Heart left ventricle (tissue), 16 donors: ENCODE measurements at regions not wholly inside any gene's neighbourhood (a gene's known extent, or its start where the extent isn't known, plus 50 kb on each side); places are given as distances from the start of the nearest gene placed in this dataset.

ENCODE experiments used
- ATAC-seq, 4 donors: fragments of 200-7000 bp; cut with Tn5 transposase; one replicate each; pipeline ENCODE4 v1.9.1; 2020 to 2022; ENCODE audit warnings: moderate library complexity in 4 of 4, mild to moderate bottlenecking in 3 of 4, moderate number of reproducible peaks in 1 of 4
- DNase-seq, 5 donors: peaks; one replicate each; pipeline ENCODE4 v3.0.0-alpha.2; 2020
- H3K27ac ChIP-seq, 12 donors: fragments of 200-600 bp; sonication (generic) in 4 of 12; one replicate each; pipeline versions ENCODE4 v1.5.0 to v1.8.0; 2016 to 2022; ENCODE audit warnings: mild to moderate bottlenecking in 2 of 12
- H3K27me3 ChIP-seq, 9 donors: fragments of 200-600 bp; sonication (generic) in 2 of 9; one replicate each; pipeline versions ENCODE4 v1.5.1 to v1.8.0; 2016 to 2022; ENCODE audit warnings: mild to moderate bottlenecking in 3 of 9
- H3K36me3 ChIP-seq, 9 donors: fragments of 200-600 bp; sonication (generic) in 2 of 9; one replicate each; pipeline versions ENCODE4 v1.5.0 to v1.8.0; 2018 to 2022; ENCODE audit warnings: mild to moderate bottlenecking in 2 of 9
- H3K4me1 ChIP-seq, 12 donors: fragments of 200-600 bp; sonication (generic) in 4 of 12; one replicate each; pipeline versions ENCODE4 v1.5.0 to v1.8.0; 2016 to 2022; ENCODE audit warnings: mild to moderate bottlenecking in 3 of 12
- H3K4me3 ChIP-seq, 12 donors: fragments of 200-600 bp; sonication (generic) in 4 of 12; one replicate each; pipeline versions ENCODE4 v1.5.0 to v1.8.0; 2017 to 2022; ENCODE audit warnings: mild to moderate bottlenecking in 9 of 12, moderate library complexity in 4 of 12
- H3K9me3 ChIP-seq, 12 donors: fragments of 200-600 bp; sonication (generic) in 4 of 12; one replicate each; pipeline versions ENCODE4 v1.5.0 to v1.8.0; 2016 to 2022; ENCODE audit warnings: mild to moderate bottlenecking in 1 of 12
- CTCF ChIP-seq, 12 donors: fragments of 200-600 bp; sonication (generic) in 4 of 12; IDR thresholded peaks; one replicate each; pipeline versions ENCODE4 v1.5.0 to v1.8.0; 2018 to 2022; ENCODE audit warnings: antibody characterized with exemption in 12 of 12, mild to moderate bottlenecking in 5 of 12
- POLR2A ChIP-seq, 2 donors: fragments of 450-650 bp; IDR thresholded peaks; one replicate each; pipeline ENCODE4 v1.6.1; 2017; ENCODE audit warnings: antibody characterized with exemption in 2 of 2, mild to moderate bottlenecking in 2 of 2, moderate library complexity in 2 of 2
- WGBS, 4 donors: extraction: QIAGEN DNeasy Blood & Tissue Kit in 2 of 4; methylation state at CpG; one replicate each; pipeline versions ENCODE4 v1.1.5 to v1.1.7; 2013 to 2018; 5-methylcytosine and 5-hydroxymethylcytosine counted together
- intact Hi-C, 10 donors: fragments of 100-400 bp; cut with DNase I; formaldehyde crosslinking; loops; one replicate each; pipeline versions ENCODE4 v1.11.1 to v1.14.2; 2022
- donor health status: ischemic (EF 13 %, LVEDD 7.1; RV severe dilation, severe dysfunction).
- donor health status: healthy with polysubstance abuse.
- donor health status: DM: no; HTN: yes; CAD: no.
- donor health status: DM: no; HTN: no; CAD: no.
- donor health status: ischemic (EF 25% LVEDD 6.9; RV normal size, moderate dysfunction).
- donor health status: ischemic (EF 25% LVEDD 5.7; RV mildly dilated, moderate dysfunction).
- donor health status: healthy.
- donor health status: DM: yes; HTN: yes; CAD: no.
- donor health status: ischemic (EF 35%, LVEDD 5.7; RV mildly dilated, moderate dysfunction).
- donor health status: nonischemic (EF 11% LVEDD 7.7; RV severe dilation, severe dysfunction).
- donor health status: DM: yes; HTN: yes; CAD: no.
- donor health status: PGD.
- donor health status: ischemic (EF 29% LVEDD 5.4; RV normal size, mild dysfunction).
- donor health status: nonischemic (EF 23%, LVEDD 6.1; RV moderate dilation, normal function).

GRCh38 chr12:78599366-78599765 is 265.2 kb upstream of the SYT1 start:
- TF ChIP-seq CTCF (IDR thresholded peaks at IDR 0.05) = no peak
- no peak for TF ChIP-seq POLR2A (IDR thresholded peaks at IDR 0.05)
- ATAC-seq = no peak
- H3K9me3 ChIP-seq = peaks cover 0 to 28% (median 10%) of the 10 kb centered on the region in 12 donors
- WGBS, 4 donors = 56 to 76% (median 66%) methylated on average over 3 of the region's 3 CpGs
- no peaks in the 10 kb centered on the region for H3K4me1 ChIP-seq
- no peak overlapping the region for H3K27ac ChIP-seq
- no peaks in the 10 kb centered on the region for H3K27me3 ChIP-seq
- H3K36me3 ChIP-seq = no peaks in the 10 kb centered on the region
- no peak overlapping the region for H3K4me3 ChIP-seq
- intact Hi-C loops = no loop called here
- DNase-seq = no peak

- intact Hi-C loops = no loop called here
- Histone ChIP-seq H3K27ac (no peak overlapping the region), H3K9me3 (peaks cover 0 to 36% (median 12%) of the 10 kb centered on the region in 12 donors), H3K4me1 (no peaks in the 10 kb centered on the region), H3K4me3 (no peak overlapping the region), H3K27me3 (no peaks in the 10 kb centered on the region), H3K36me3 (no peaks in the 10 kb centered on the region)
- no peak for DNase-seq
- TF ChIP-seq POLR2A (IDR thresholded peaks at IDR 0.05) = no peak
- 88 to 98% (median 91%) methylated on average over 1 of the region's 1 CpG for WGBS, 4 donors
- no peak for ATAC-seq
Measured at GRCh38 chr12:78600541-78600940, 264.0 kb upstream of the SYT1 start.

GRCh38 chr12:78611504-78611903 is 253.1 kb upstream of the SYT1 start:
- ATAC-seq (no peak), DNase-seq (no peak)
- Histone ChIP-seq H3K36me3 (no peaks in the 10 kb centered on the region), H3K27ac (no peak overlapping the region), H3K4me1 (no peaks in the 10 kb centered on the region), H3K9me3 (peaks cover 0 to 8% (median 0%) of the 10 kb centered on the region in 12 donors), H3K4me3 (no peak overlapping the region), H3K27me3 (no peaks in the 10 kb centered on the region)
- intact Hi-C loops = loop anchor here in 1 of 10 donors (10.0 kb wide), 1 partner anchor 73 kb away; no protein-coding TSS in a partner anchor
- TF ChIP-seq POLR2A (IDR thresholded peaks at IDR 0.05) (no peak), CTCF (IDR thresholded peaks at IDR 0.05) (no peak)

- Histone ChIP-seq H3K9me3 (peaks cover 0 to 8% (median 0%) of the 10 kb centered on the region in 12 donors), H3K36me3 (no peaks in the 10 kb centered on the region), H3K27ac (no peak overlapping the region), H3K4me1 (no peaks in the 10 kb centered on the region), H3K4me3 (no peak overlapping the region), H3K27me3 (no peaks in the 10 kb centered on the region)
- intact Hi-C loops = loop anchor here in 1 of 10 donors (10.0 kb wide), 1 partner anchor 73 kb away; no protein-coding TSS in a partner anchor
- ATAC-seq = no peak
- WGBS, 4 donors = 73 to 87% (median 85%) methylated on average over 2 of the region's 2 CpGs
- no peak for TF ChIP-seq POLR2A (IDR thresholded peaks at IDR 0.05)
- TF ChIP-seq CTCF (IDR thresholded peaks at IDR 0.05) = no peak
- DNase-seq = no peak
Measured at GRCh38 chr12:78612190-78612589, 252.4 kb upstream of the SYT1 start.

- DNase-seq (no peak), ATAC-seq (no peak)
- H3K9me3 ChIP-seq = peaks cover 0 to 3% (median 0%) of the 10 kb centered on the region in 12 donors
- H3K27ac ChIP-seq = no peak overlapping the region
- no peaks in the 10 kb centered on the region for H3K4me1 ChIP-seq
- no peaks in the 10 kb centered on the region for H3K36me3 ChIP-seq
- intact Hi-C loops = loop anchor here in 1 of 10 donors (10.0 kb wide), 1 partner anchor 67 kb away; no protein-coding TSS in a partner anchor
- no peaks in the 10 kb centered on the region for H3K27me3 ChIP-seq
- H3K4me3 ChIP-seq = no peak overlapping the region
- whole genome bisulfite sequencing, 4 donors = 83 to 91% (median 84%) methylated on average over 2 of the region's 2 CpGs
- TF ChIP-seq POLR2A (IDR thresholded peaks at IDR 0.05) (no peak), CTCF (IDR thresholded peaks at IDR 0.05) (no peak)
Measured at GRCh38 chr12:78617683-78618082, 246.9 kb upstream of the SYT1 start.
